ENCODE measurements at regions not wholly inside any gene's neighbourhood (a gene's known extent, or its start where the extent isn't known, plus 50 kb on each side); places are given as distances from the start of the nearest gene placed in this dataset.

- no peak for DNase-seq (ENCODE audit: low spot score)
These were observed 197.9 kb downstream of the NXPE2 start for GRCh38 chr11:114876234-114876633.

DNA sequence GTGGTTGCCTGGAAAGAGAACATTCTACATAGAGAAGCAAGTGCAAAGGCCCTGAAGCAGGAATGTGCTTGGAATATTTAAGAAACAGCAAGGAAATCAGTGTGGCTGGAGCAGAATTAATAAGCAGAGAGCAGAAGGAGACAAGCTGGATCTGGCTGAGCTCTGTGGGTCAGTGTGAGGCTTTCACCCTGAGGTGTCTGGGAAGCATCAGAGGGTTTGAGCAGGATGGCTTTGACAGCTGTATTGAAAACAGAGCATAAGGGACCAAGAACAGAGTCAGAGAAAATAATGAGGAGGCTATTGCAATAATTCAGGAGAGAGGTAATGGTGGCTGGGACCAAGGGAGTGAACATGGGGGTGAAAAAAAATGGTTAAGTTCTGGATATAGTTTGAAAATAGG lies 199.6 kb downstream of the NXPE2 start:
- no peak for DNase-seq (ENCODE audit: low spot score)

GRCh38 chr11:114880442-114880841 lies 202.1 kb downstream of the NXPE2 start:
- DNase-seq (ENCODE audit: low spot score), result no peak

DNA sequence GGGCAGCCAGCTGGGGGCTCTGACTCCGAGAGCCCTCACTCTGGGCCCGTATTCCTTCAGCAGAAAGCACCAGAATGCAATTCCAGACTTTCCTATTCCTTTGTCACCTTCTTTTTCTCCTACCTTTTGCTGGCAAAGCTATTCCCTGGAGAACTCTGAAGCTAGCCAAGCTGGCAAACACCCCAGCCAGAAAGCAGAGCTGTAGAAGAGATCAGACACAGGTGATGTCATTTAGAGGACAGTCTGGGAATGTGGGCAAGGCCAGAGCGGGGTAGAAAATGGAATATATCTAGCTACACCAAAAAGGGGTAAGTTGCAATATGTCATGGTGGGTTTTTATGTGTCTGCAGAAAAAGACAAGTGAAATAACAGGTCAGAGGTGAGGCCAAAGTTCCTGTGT lies 205.1 kb downstream of the NXPE2 start:
- no peak for DNase-seq (ENCODE audit: low spot score)

DNA sequence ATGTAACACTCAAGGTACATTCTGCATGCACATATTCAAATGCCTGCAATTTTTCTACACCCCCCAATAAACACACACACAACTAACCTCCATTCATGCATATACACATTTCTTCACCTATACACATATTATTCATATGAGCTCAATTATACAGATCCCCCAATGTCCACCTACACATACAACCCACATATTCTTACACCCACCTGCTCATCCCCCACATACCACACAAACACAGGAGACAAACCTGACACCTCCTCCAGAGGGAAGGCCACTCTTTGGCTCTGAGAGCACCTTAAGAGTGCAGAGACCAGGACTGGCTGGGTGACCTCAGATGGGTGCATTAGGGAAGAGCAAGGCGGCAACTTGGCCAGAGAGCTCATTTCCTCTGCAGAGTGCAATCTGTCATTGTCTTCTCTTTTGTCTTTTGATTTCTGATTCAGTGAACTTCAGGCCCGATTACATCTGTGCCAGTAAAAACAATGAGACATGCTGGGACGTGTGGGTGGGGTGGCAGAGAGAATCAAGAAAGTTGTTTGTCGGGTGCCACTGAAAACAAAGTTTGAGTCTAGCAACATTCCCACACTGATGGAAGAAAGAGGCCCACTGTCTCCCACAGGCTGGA lies 208.4 kb downstream of the NXPE2 start:
- no peak for DNase-seq (ENCODE audit: low spot score)

DNA sequence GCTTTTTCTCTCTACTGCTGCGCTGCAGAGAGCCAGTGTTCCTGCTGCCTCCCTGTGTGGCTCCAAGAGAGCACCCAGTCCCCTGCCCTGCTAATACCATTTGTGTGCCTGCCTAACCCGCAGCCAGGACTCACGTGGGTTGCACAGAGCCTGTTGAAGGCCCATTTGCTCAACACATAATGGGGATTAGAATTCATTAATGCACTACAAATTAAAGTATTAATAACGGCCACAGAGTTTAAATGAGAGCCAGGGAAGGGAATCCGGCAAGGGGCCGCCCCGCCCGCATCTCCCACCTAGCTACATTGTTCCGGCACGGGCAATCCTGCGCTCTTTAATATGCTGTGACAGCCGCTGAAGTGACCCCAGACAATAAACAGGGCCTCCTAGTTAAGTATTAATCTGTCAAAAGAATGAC lies 211.3 kb downstream of the NXPE2 start:
- no peak for DNase-seq (ENCODE audit: low spot score)

- no peak for DNase-seq (ENCODE audit: low spot score)
These were observed 211.7 kb downstream of the NXPE2 start for GRCh38 chr11:114890038-114890437.

DNA sequence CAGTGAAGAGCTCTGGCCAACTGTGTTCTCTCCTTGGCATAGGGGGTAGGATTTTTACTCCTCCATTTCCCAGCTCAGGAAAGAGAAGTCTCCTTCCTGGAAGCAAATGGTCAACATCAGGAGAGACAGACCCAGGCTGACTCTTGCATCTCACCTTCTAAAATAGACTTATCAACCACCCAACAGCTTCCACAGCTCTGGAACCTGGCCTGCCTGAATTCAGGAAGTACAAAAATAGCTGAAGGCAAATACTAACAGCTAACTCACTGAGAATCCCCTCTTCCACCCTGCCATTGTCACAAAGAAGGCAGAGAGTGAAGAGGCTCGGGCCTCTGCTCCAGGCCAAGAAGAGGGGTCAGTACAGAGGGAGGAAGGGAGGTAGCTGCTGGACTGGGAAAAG lies 213.6 kb downstream of the NXPE2 start:
- no peak for DNase-seq (ENCODE audit: low spot score)

DNA sequence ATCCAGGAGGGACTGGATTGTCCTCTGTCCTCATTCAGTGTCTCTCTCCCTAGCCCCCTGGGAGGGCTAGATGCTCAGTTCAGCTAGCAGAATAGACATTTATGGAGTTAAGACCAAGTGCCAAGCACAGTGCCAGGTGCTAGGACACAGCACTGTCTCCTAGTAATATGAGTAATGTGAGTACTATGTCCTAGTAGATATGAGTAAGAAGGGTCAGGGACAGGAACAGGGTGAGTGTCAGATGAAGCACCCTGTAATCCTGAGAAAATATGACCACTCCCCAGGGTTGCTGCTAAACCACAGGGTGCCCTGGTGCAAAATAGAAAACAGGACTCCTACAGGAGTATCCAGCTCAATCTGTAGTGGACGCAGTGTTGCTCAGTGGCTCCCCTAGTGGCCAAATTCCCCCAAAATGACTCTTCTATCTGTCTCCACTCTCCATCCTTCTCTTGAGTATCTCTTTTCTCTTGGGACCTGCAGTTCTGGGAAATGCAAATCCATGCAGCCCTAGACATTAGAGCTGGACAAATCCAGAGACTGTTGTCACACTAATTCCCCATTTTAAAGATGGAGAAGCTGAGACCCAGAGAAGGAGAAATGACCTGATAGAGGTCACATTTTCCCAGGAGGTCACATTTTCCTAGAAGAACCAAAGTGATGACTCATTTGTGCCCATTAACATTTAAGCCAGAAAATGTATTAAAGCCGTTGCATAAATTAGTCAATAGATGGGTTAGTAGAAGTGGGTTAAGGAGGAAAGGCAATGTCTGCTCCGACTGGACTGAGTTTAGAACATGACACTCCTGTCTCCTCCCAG lies 214.3 kb downstream of the NXPE2 start:
- peak; percentile 7 for DNase-seq (ENCODE audit: low spot score)

DNA sequence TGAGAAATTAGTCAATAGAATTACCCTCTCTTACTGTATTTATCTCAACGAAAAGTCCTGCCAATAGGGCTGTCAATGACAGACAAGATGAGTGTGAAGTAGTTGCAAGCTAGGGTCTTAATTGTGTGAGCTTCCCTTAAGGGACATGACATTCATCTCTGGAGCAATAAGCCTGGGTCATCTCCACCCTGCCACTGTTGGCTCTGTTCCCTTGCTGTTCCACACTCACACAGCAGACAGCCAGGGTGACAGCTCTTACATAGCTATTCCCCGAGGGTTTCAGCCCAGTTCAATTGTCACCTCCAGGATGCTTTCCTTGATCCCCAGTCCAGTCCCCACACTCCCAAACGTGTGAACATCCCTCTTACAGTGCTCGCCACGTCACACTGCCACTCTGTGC lies 215.0 kb downstream of the NXPE2 start:
- no peak for DNase-seq (ENCODE audit: low spot score)

- no peak for DNase-seq (ENCODE audit: low spot score)
These were observed 218.3 kb downstream of the NXPE2 start for GRCh38 chr11:114896594-114896993.

- no peak for DNase-seq (ENCODE audit: low spot score)
These were observed 231.5 kb downstream of the NXPE2 start for GRCh38 chr11:114909866-114910265.

GRCh38 chr11:114912826-114913225 lies 234.5 kb downstream of the NXPE2 start:
- DNase-seq (ENCODE audit: low spot score), result no peak

DNA sequence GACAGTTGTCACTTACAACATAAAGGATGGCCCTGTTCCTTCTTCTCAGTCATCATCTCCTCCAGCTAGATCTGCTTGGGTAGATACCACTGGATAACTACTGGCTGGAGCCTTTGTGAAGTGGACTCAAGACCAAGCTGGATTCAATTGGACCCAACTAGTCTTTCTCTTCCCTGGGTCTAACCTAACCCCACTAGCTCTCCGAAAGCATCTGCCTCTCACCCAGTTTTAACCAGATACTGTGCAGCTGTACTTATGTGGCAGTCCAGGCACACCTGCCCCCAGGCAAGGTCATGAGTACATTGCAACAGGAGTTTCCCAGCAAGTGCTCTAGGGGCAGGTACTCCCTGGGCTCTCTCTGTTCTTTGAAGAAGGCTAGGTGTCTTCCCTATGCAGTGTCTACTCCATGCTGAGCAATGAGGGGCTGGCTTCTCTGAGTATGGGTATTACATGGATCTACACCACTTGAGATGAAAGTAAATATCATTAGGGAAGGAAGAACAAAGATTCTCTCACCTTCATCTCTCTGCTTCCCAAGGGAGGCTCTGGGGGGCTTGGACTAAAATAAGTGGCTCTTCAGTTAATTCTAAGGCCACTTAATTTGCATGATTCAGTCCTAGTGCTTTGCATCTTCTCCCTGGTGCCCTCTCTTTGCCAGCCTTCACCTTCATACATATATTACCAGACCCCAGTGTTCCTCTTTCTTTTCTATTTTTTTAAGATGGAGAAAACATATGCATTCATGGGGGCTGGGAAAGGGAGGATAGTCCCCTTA lies 236.1 kb downstream of the NXPE2 start:
- DNase-seq (ENCODE audit: low spot score), result no peak

DNA sequence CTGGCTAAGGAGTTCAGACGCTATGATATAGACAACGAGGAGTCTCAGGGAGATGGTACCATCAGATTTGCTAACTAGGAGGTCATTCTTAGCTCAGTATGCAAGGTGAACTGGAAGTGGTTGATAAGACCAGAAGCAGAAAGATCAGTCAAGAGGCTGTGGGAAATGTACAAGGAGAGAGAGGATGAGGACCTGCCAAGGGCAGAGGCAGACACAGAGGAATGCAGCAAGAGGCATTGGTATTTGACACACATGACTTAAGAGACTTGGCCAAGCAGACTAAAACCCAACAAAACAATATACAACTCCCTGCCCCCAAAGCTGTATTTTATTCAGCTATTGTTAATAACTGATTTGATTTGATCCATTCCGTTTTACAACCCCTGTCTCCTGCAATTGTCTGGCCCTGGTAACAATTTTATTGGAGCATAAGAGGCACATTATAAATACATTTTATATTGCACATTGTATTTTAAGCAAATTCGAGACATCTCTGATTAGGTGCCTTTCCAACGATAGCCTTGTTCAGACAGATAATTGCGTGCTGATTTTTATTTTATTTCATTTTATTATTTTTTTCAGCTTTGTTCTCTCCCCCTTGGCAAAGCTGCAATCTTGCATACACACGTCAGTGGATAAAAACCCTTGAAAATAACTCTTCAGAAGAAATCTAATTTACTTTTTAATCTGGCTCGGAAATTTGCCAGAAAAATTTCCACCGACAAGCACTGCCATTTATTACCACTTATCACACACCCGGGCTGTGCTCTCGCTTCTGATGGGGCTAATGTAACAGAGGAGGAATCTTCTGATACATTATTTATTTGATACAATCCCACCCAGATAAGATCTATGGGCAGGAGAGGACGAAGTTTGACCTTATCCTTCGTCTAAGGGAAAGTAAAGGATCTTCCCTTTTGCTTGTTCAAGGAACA lies 237.8 kb downstream of the NXPE2 start:
- DNase-seq (ENCODE audit: low spot score), result no peak

GRCh38 chr11:114918286-114918685 lies 240.0 kb downstream of the NXPE2 start:
- DNase-seq (ENCODE audit: low spot score), result no peak

GRCh38 chr11:114921697-114922096 lies 243.4 kb downstream of the NXPE2 start:
- no peak for DNase-seq (ENCODE audit: low spot score)

DNA sequence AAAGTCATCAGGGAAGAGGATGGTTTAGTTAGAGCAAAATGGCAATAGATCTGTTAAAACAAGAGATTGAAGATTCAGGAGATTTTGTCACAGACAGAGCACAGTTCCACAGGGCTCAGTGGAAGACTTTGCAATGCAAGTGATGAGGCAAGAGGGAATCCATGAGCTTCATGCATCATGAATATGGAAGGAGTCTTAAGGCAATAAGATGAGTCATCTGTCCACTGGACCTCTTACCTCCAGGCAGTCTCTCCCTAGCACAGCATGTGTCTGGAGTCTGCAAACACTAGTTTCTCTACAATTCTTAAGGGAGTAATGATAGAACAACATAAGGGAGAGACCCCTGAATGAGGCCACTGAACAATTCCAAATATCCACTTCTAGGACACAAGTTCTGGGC lies 245.7 kb downstream of the NXPE2 start:
- no peak for DNase-seq (ENCODE audit: low spot score)

DNA sequence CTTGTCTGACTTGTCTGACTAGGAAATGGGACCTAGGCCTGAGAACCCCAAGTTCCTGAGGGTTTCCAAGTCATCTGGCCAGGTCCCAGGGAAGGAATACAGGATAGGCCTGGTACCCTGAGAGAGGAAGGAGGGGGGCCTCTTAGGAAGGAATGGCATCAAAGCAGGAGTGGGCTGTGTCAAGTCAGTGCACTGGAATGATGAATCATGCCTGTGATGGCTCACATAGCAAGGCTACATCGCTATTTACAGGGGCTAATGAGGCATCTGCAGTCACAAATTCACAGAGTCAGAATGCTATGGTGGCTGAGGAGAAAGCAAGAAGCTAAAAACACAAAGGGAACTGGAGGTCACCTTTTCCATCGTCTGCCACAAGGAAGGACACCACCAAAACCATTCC lies 247.3 kb downstream of the NXPE2 start:
- no peak for DNase-seq (ENCODE audit: low spot score)

DNA sequence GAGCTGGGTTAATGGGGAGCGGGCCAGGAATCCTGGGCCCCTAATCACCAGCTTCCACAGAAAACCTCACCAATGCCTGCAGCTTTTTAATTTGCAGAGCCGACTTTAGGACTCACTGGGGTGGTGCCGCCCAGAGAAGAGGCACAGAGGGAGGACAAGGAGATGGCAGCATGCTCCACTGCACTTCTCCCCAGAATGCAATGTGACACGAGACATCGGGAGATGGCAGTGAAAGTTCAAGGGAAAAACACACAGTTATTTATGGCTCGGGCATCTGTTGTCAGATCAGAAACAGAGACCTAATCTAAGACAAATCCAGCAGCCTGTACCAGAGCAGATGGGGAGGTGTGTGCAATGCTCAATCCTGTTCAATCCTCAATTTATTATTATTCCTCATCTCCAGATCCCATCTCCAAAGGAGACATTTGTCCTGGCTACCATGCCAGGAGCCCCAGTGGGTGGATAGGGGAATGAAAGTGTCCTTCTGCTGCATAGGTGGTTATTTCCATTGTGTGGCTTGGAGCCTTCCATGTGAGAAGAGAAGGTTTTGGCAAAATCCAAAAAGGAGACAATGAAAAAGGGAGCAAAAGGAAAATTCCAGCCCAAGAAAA lies 250.0 kb downstream of the NXPE2 start:
- DNase-seq (ENCODE audit: low spot score), result no peak

GRCh38 chr11:114929351-114930000 lies 251.1 kb downstream of the NXPE2 start:
- no peak for DNase-seq (ENCODE audit: low spot score)

Data from hematopoietic multipotent progenitor cell treated with erythropoietin and hydrocortisone succinate and interleukin-3 and kit ligand, for 15 days (in vitro differentiated cells).